HG03139 (cell line): ENCODE measurements at regions not wholly inside any gene's neighbourhood (a gene's known extent, or its start where the extent isn't known, plus 50 kb on each side); places are given as distances from the start of the nearest gene placed in this dataset.
"Not testable (repeated sequence)": the region's sequence is repeated elsewhere in the genome, so short reads cannot be mapped to it uniquely, and the experiment has no call there.

ENCODE experiments used
- ATAC-seq: cut with Tn5 transposase; IDR thresholded peaks from one replicate; pipeline ENCODE4 v1.9.1; 2021; ENCODE audit not compliant: unreplicated experiment

- not testable (repeated sequence) for ATAC-seq
Observed at GRCh38 chr5:174931033-174931432, 206.7 kb downstream of the MSX2 start.

- ATAC-seq = no peak
Observed at GRCh38 chr5:174925586-174925985, 201.2 kb downstream of the MSX2 start.

GRCh38 chr5:174922955-174923354, 198.6 kb downstream of the MSX2 start:
- no peak for ATAC-seq

- no peak for ATAC-seq
Observed at GRCh38 chr5:174920906-174921550, 196.6 kb downstream of the MSX2 start.

GRCh38 chr5:174919351-174919750, 195.0 kb downstream of the MSX2 start:
- ATAC-seq = no peak

- no peak for ATAC-seq
Observed at GRCh38 chr5:174918655-174919054, 194.3 kb downstream of the MSX2 start.

GRCh38 chr5:174917976-174918554, 193.7 kb downstream of the MSX2 start:
- ATAC-seq = no peak

- not testable (repeated sequence) for ATAC-seq
Observed at GRCh38 chr5:174917435-174917834, 193.1 kb downstream of the MSX2 start.

- not testable (repeated sequence) for ATAC-seq
Observed at GRCh38 chr5:174916924-174917323, 192.5 kb downstream of the MSX2 start.

- ATAC-seq = no peak
Observed at GRCh38 chr5:174916227-174916626, 191.8 kb downstream of the MSX2 start.

- ATAC-seq = no peak
Observed at GRCh38 chr5:174911118-174911517, 186.7 kb downstream of the MSX2 start.

GRCh38 chr5:174910245-174910737, 185.9 kb downstream of the MSX2 start:
- ATAC-seq = peak; percentile 92

- no peak for ATAC-seq
Observed at GRCh38 chr5:174903172-174903732, 178.9 kb downstream of the MSX2 start.

- ATAC-seq = no peak
Observed at GRCh38 chr5:174901336-174901735, 177.0 kb downstream of the MSX2 start.

GRCh38 chr5:174900240-174900865, 176.0 kb downstream of the MSX2 start:
- ATAC-seq = no peak

- ATAC-seq = no peak
Observed at GRCh38 chr5:174897281-174897950, 173.0 kb downstream of the MSX2 start.

- no peak for ATAC-seq
Observed at GRCh38 chr5:174895360-174895759, 171.0 kb downstream of the MSX2 start.

GRCh38 chr5:174892742-174893141, 168.4 kb downstream of the MSX2 start:
- no peak for ATAC-seq

- not testable (repeated sequence) for ATAC-seq
Observed at GRCh38 chr5:174880412-174881200, 156.2 kb downstream of the MSX2 start.

- no peak for ATAC-seq
Observed at GRCh38 chr5:174877987-174878386, 153.6 kb downstream of the MSX2 start.

GRCh38 chr5:174872271-174872670, 147.9 kb downstream of the MSX2 start:
- ATAC-seq = no peak
